GM12892 (cell line): ENCODE measurements at regions not wholly inside any gene's neighbourhood (a gene's known extent, or its start where the extent isn't known, plus 50 kb on each side); places are given as distances from the start of the nearest gene placed in this dataset.

Experiments used
- POLR2A ChIP-seq: IDR thresholded peaks from 2 replicates; pipeline ENCODE4 v1.6.1; 2011; ENCODE audit warnings: low read depth, low read length, control low read depth
- POLR2AphosphoS5 ChIP-seq: IDR thresholded peaks from 2 replicates; pipeline ENCODE4 v1.6.1; 2011; ENCODE audit warnings: low read depth, low read length, control low read depth

- TF ChIP-seq POLR2AphosphoS5: no peak
- no peak for TF ChIP-seq POLR2A
These were observed 226.7 kb upstream of the THBS1 start for GRCh38 chr15:39354189-39354588.
